Hypothalamus (tissue), 51 donors: ENCODE measurements at regions not wholly inside any gene's neighbourhood (a gene's known extent, or its start where the extent isn't known, plus 50 kb on each side); places are given as distances from the start of the nearest gene placed in this dataset.
A peak's percentile ranks its signal among the peaks of the same experiment; 100 is the strongest.
"Not testable (repeated sequence)": the region's sequence is repeated elsewhere in the genome, so short reads cannot be mapped to it uniquely, and the experiment has no call there.

ENCODE experiments used
- DNase-seq, 51 donors: peaks; one replicate each; lab custom pipeline; 2025; lab: John Stamatoyannopoulos, UW

- DNase-seq: no peak
Observed at GRCh38 chr6:74343804-74344203, 647.8 kb downstream of the CD109 start.

- not testable (repeated sequence) for DNase-seq
Observed at GRCh38 chr6:74343321-74343720, 647.3 kb downstream of the CD109 start.

- DNase-seq: no peak
Observed at GRCh38 chr6:74334722-74335121, 638.7 kb downstream of the CD109 start.

GRCh38 chr6:74333406-74333805, 637.4 kb downstream of the CD109 start:
- no peak for DNase-seq

GRCh38 chr6:74320715-74321114, 624.7 kb downstream of the CD109 start:
- DNase-seq: no peak

- DNase-seq: no peak
Observed at GRCh38 chr6:74320074-74320473, 624.1 kb downstream of the CD109 start.

GRCh38 chr6:74319292-74319691, 623.3 kb downstream of the CD109 start:
- no peak for DNase-seq

GRCh38 chr6:74318738-74319137, 622.7 kb downstream of the CD109 start:
- DNase-seq: no peak

GRCh38 chr6:74312081-74312480, 616.1 kb downstream of the CD109 start:
- DNase-seq: no peak

- no peak for DNase-seq
Observed at GRCh38 chr6:74311431-74311830, 615.4 kb downstream of the CD109 start.

- no peak for DNase-seq
Observed at GRCh38 chr6:74289884-74290283, 593.9 kb downstream of the CD109 start.

- no peak for DNase-seq
Observed at GRCh38 chr6:74287932-74288331, 591.9 kb downstream of the CD109 start.

GRCh38 chr6:74287441-74287840, 591.4 kb downstream of the CD109 start:
- DNase-seq: no peak

- no peak for DNase-seq
Observed at GRCh38 chr6:74284284-74284683, 588.3 kb downstream of the CD109 start.

- DNase-seq: no peak
Observed at GRCh38 chr6:74283532-74283931, 587.5 kb downstream of the CD109 start.

GRCh38 chr6:74282143-74282689, 586.2 kb downstream of the CD109 start:
- peak in 1 of 51 donors; percentile 1 for DNase-seq

GRCh38 chr6:74280130-74280692, 584.2 kb downstream of the CD109 start:
- no peak for DNase-seq

GRCh38 chr6:74277777-74278186, 581.8 kb downstream of the CD109 start:
- DNase-seq: no peak

- DNase-seq: no peak
Observed at GRCh38 chr6:74273541-74273940, 577.5 kb downstream of the CD109 start.

- no peak for DNase-seq
Observed at GRCh38 chr6:74269600-74269858, 573.5 kb downstream of the CD109 start.

GRCh38 chr6:74268815-74269599, 573.0 kb downstream of the CD109 start:
- no peak for DNase-seq

GRCh38 chr6:74259981-74260380, 564.0 kb downstream of the CD109 start:
- no peak for DNase-seq

- no peak for DNase-seq
Observed at GRCh38 chr6:74256781-74257180, 560.8 kb downstream of the CD109 start.
